A549 (cell line): ENCODE measurements at regions not wholly inside any gene's neighbourhood (a gene's known extent, or its start where the extent isn't known, plus 50 kb on each side); places are given as distances from the start of the nearest gene placed in this dataset.

Source experiments
- ATAC-seq, 2 experiments: fragments of 200-7000 bp in 1 of 2; fragments of >200 bp in 1 of 2; cut with Nextera tagmentation in 1 of 2; cut with Tn5 transposase in 1 of 2; 3 replicates each; pipeline versions ENCODE4 v1.8.0 to v1.9.1; 2018 to 2020; ENCODE audit warnings: mild to moderate bottlenecking in 1 of 2, moderate library complexity in 1 of 2
- CTCF ChIA-PET: fragments of 300-600 bp; sonication (Branson Sonifier 250); formaldehyde crosslinking; extraction: SDS; loops from one replicate; lab custom pipeline; 2021; ENCODE audit warnings: antibody characterized with exemption, inconsistent platforms; lab: Yijun Ruan, JAX
- POLR2A ChIA-PET: fragments of 350-600 bp; formaldehyde crosslinking; extraction: SDS; loops from one replicate; lab custom pipeline; 2021; ENCODE audit warnings: antibody characterized with exemption, inconsistent platforms; lab: Yijun Ruan, JAX
- DNase-seq, 2 experiments: peaks; one replicate each; pipeline versions ENCODE4 v3.0.0 to v3.0.0-alpha.2; 2011 to 2016; ENCODE audit warnings: low read depth in 1 of 2, low spot score in 1 of 2
- FAIRE-seq: peaks from 2 replicates; lab custom pipeline; 2011; peaks lifted over from hg19 to GRCh38; lab: Jason Lieb, UNC
- H3K27ac ChIP-seq, 2 experiments: fragments of >200 bp; sonication (Bioruptor Twin); formaldehyde crosslinking; 3 replicates each; pipeline ENCODE4 v1.5.1; 2016 to 2017
- H3K4me1 ChIP-seq: fragments of >200 bp; sonication (Bioruptor Twin); formaldehyde crosslinking; 3 replicates; pipeline ENCODE4 v1.6.1; 2016
- H3K4me2 ChIP-seq: fragments of >200 bp; sonication (Bioruptor Twin); formaldehyde crosslinking; 3 replicates; pipeline ENCODE4 v1.6.1; 2016
- H3K4me3 ChIP-seq: fragments of >200 bp; sonication (Bioruptor Twin); formaldehyde crosslinking; 3 replicates; pipeline ENCODE4 v1.5.1; 2016
- H3K9me3 ChIP-seq: fragments of >200 bp; sonication (Bioruptor Twin); formaldehyde crosslinking; 3 replicates; pipeline ENCODE4 v1.6.1; 2016
- BCL3 ChIP-seq: fragments of >200 bp; sonication (Bioruptor Twin); formaldehyde crosslinking; IDR thresholded peaks from 3 replicates; pipeline ENCODE4 v1.6.1; 2016
- BHLHE40 ChIP-seq: IDR thresholded peaks from 2 replicates; pipeline ENCODE4 v1.6.1; 2012; ENCODE audit warnings: low read depth, low read length, inconsistent platforms
- E2F6 ChIP-seq: IDR thresholded peaks from 2 replicates; pipeline ENCODE4 v1.6.1; 2012; ENCODE audit warnings: low read depth, borderline replicate concordance
- EHMT2 ChIP-seq: fragments of 200-600 bp; sonication (generic); IDR thresholded peaks from 2 replicates; pipeline ENCODE4 v1.6.1; 2016; ENCODE audit warnings: antibody characterized with exemption, low read depth, mild to moderate bottlenecking, moderate library complexity
- KDM1A ChIP-seq: fragments of 200-600 bp; sonication (generic); IDR thresholded peaks from 2 replicates; pipeline ENCODE4 v1.6.1; 2016; ENCODE audit warnings: low read depth, mild to moderate bottlenecking
- MYC ChIP-seq: IDR thresholded peaks from 2 replicates; pipeline ENCODE4 v1.6.1; 2012; ENCODE audit warnings: mild to moderate bottlenecking, inconsistent platforms, low read length, improper control_type of control experiment, borderline replicate concordance
- NPAS2 ChIP-seq: fragments of 250-450 bp; sonication (Bioruptor Pico); IDR thresholded peaks from 2 replicates; pipeline ENCODE4 v1.8.0; 2022; ENCODE audit warnings: mild to moderate bottlenecking, moderate library complexity, borderline replicate concordance
- PHF8 ChIP-seq: fragments of 200-600 bp; sonication (generic); IDR thresholded peaks from 2 replicates; pipeline ENCODE4 v1.6.1; 2016; ENCODE audit warnings: low read depth, mild to moderate bottlenecking, antibody characterized with exemption, moderate library complexity, borderline replicate concordance
- POLR2A ChIP-seq: IDR thresholded peaks from 2 replicates; pipeline ENCODE4 v1.6.1; 2012; ENCODE audit warnings: mild to moderate bottlenecking, low read length
- RCOR1 ChIP-seq: fragments of 150-350 bp; IDR thresholded peaks from 2 replicates; pipeline ENCODE4 v1.6.1; 2014; ENCODE audit warnings: antibody characterized with exemption, low read length, low read depth
- REST ChIP-seq: fragments of 200-600 bp; sonication (generic); IDR thresholded peaks from 2 replicates; pipeline ENCODE4 v1.6.1; 2016; ENCODE audit warnings: antibody characterized with exemption, mild to moderate bottlenecking, moderate library complexity
- SMC3 ChIP-seq: fragments of >200 bp; sonication (Bioruptor Twin); formaldehyde crosslinking; IDR thresholded peaks from 3 replicates; pipeline ENCODE4 v1.6.1; 2018; ENCODE audit warnings: inconsistent platforms
- SREBF2 ChIP-seq: fragments of 450-650 bp; IDR thresholded peaks from 2 replicates; pipeline ENCODE4 v1.6.1; 2014; ENCODE audit warnings: mild to moderate bottlenecking, moderate library complexity
- TFCP2L1 ChIP-seq: fragments of 250-450 bp; sonication (Bioruptor Pico); IDR thresholded peaks from 2 replicates; pipeline ENCODE4 v1.5.0; 2021; ENCODE audit warnings: mild to moderate bottlenecking
- USF2 ChIP-seq: fragments of 450-650 bp; IDR thresholded peaks from 2 replicates; pipeline ENCODE4 v1.6.1; 2014; ENCODE audit warnings: antibody characterized with exemption
- ZC3H11A ChIP-seq: fragments of 450-650 bp; IDR thresholded peaks from 2 replicates; pipeline ENCODE4 v1.6.1; 2014; ENCODE audit warnings: antibody characterized with exemption, mild to moderate bottlenecking
- ZFP36 ChIP-seq: fragments of 450-650 bp; IDR thresholded peaks from 2 replicates; pipeline ENCODE4 v1.6.1; 2014; ENCODE audit warnings: borderline replicate concordance; ENCODE audit not compliant: partially characterized antibody
- ZSCAN20 ChIP-seq: fragments of 250-450 bp; sonication (Bioruptor Pico); IDR thresholded peaks from 2 replicates; pipeline ENCODE4 v1.8.0; 2022; ENCODE audit warnings: mild to moderate bottlenecking, moderate library complexity
- WGBS: methylation state at CpG from one replicate; pipeline ENCODE4 v1.1.6; 2017; ENCODE audit errors: missing lambda C conversion rate; 5-methylcytosine and 5-hydroxymethylcytosine counted together

GRCh38 chr13:38160131-38160530, 189.5 kb upstream of the UFM1 start:
- 4% methylated on average over 3 of the region's 3 CpGs for WGBS
- no peak for TF ChIP-seq RCOR1
- TF ChIP-seq ZC3H11A: no peak
- no peak for TF ChIP-seq BHLHE40
- no peak for TF ChIP-seq NPAS2 (CRISPR knock-in tag)
- no peak for TF ChIP-seq MYC
- no peak for TF ChIP-seq USF2
- no peak for TF ChIP-seq EHMT2
- no peak for TF ChIP-seq POLR2A
- no peak for TF ChIP-seq SREBF2
- TF ChIP-seq PHF8: no peak
- TF ChIP-seq, all 56 proteins: peak for 0
- H3K4me1 ChIP-seq: no peaks in the 10 kb centered on the region
- no peak for FAIRE-seq
- H3K27ac ChIP-seq: no peak overlapping the region
- H3K9me3 ChIP-seq: no peaks in the 10 kb centered on the region
- H3K4me3 ChIP-seq: no peak overlapping the region
- no peak overlapping the region for H3K4me2 ChIP-seq
- POLR2A ChIA-PET: no interaction called here
- no peak for ATAC-seq
- no peak for DNase-seq
- CTCF ChIA-PET: interaction anchor here (1.0 kb wide), 1 partner anchor 25 kb away, joined by 3 read pairs; no protein-coding TSS in a partner anchor

- no peak for FAIRE-seq
- ATAC-seq: no peak
- H3K9me3 ChIP-seq: no peaks in the 10 kb centered on the region
- ChIA-PET POLR2A (no interaction called here), CTCF (interaction anchor here (1.0 kb wide), 1 partner anchor 25 kb away, joined by 3 read pairs; no protein-coding TSS in a partner anchor)
- H3K4me3 ChIP-seq: no peak overlapping the region
- no peaks in the 10 kb centered on the region for H3K4me1 ChIP-seq
- H3K4me2 ChIP-seq: no peak overlapping the region
- no peak for DNase-seq
- WGBS: 10% methylated on average over 1 of the region's 1 CpG
- TF ChIP-seq BCL3: no peak
- no peak for TF ChIP-seq SMC3
- H3K27ac ChIP-seq: no peak overlapping the region
These were observed 189.9 kb upstream of the UFM1 start for GRCh38 chr13:38159710-38160109.

- CTCF ChIA-PET: no interaction called here
- no peak for FAIRE-seq
These were observed 202.6 kb upstream of the UFM1 start for GRCh38 chr13:38147050-38147449.

More at GRCh38 chr13:38147050-38147449, 202.6 kb upstream of the UFM1 start:
- Histone ChIP-seq H3K27ac (no peak overlapping the region), H3K4me1 (no peaks in the 10 kb centered on the region), H3K4me3 (no peak overlapping the region), H3K4me2 (no peak overlapping the region), H3K9me3 (no peaks in the 10 kb centered on the region)
- TF ChIP-seq REST (no peak), TFCP2L1 (CRISPR knock-in tag) (no peak), PHF8 (no peak), E2F6 (no peak), ZSCAN20 (no peak), KDM1A (no peak), ZFP36 (no peak)
- POLR2A ChIA-PET: no interaction called here
- no peak for DNase-seq
- no peak for ATAC-seq
- 15% methylated on average over 3 of the region's 3 CpGs for WGBS
